SK-N-SH treated with all-trans-retinoic acid at 6 μM for 48 hours (cell line): ENCODE measurements at regions not wholly inside any gene's neighbourhood (a gene's known extent, or its start where the extent isn't known, plus 50 kb on each side); places are given as distances from the start of the nearest gene placed in this dataset.

Experiments
- BACH2 ChIP-seq: fragments of 250-450 bp; sonication (Bioruptor Pico); IDR thresholded peaks from 2 replicates; pipeline ENCODE4 v1.9.0; 2021; ENCODE audit warnings: mild to moderate bottlenecking, borderline replicate concordance
- CSDC2 ChIP-seq: fragments of 250-450 bp; sonication (Bioruptor Pico); IDR thresholded peaks from 2 replicates; pipeline ENCODE4 v1.5.0; 2020; ENCODE audit warnings: mild to moderate bottlenecking, moderate library complexity
- ESRRG ChIP-seq: fragments of 250-450 bp; sonication (Bioruptor Pico); IDR thresholded peaks from 2 replicates; pipeline ENCODE4 v1.6.1; 2021; ENCODE audit warnings: mild to moderate bottlenecking
- GLIS3 ChIP-seq: fragments of 250-450 bp; sonication (Bioruptor Pico); IDR thresholded peaks from 2 replicates; pipeline ENCODE4 v1.5.0; 2020; ENCODE audit warnings: mild to moderate bottlenecking, moderate library complexity
- PPARA ChIP-seq: fragments of 250-450 bp; sonication (Bioruptor Pico); IDR thresholded peaks from 2 replicates; pipeline ENCODE4 v1.5.0; 2020; ENCODE audit warnings: mild to moderate bottlenecking, borderline replicate concordance
- RARB ChIP-seq: fragments of 250-450 bp; sonication (Bioruptor Pico); IDR thresholded peaks from 2 replicates; pipeline ENCODE4 v1.8.0; 2021; ENCODE audit warnings: mild to moderate bottlenecking, moderate library complexity
- SNAI2 ChIP-seq: fragments of 250-450 bp; sonication (Bioruptor Pico); IDR thresholded peaks from 2 replicates; pipeline ENCODE4 v1.5.0; 2020; ENCODE audit warnings: mild to moderate bottlenecking, moderate library complexity
- TCF4 ChIP-seq: fragments of 250-450 bp; sonication (Bioruptor Pico); IDR thresholded peaks from 2 replicates; pipeline ENCODE4 v1.8.0; 2021; ENCODE audit warnings: mild to moderate bottlenecking, moderate library complexity, borderline replicate concordance
- ZFP3 ChIP-seq: fragments of 250-450 bp; sonication (Bioruptor Pico); IDR thresholded peaks from 2 replicates; pipeline ENCODE4 v1.5.0; 2020; ENCODE audit warnings: mild to moderate bottlenecking, moderate library complexity
- ZNF565 ChIP-seq: fragments of 450-650 bp; formaldehyde crosslinking; conservative IDR thresholded peaks from 2 replicates; pipeline ENCODE4 v1.5.0; 2020; ENCODE audit warnings: low read depth, mild to moderate bottlenecking, moderate library complexity
- TF ChIP-seq, protein P1 (sequence below): fragments of 250-450 bp; sonication (Bioruptor Pico); IDR thresholded peaks from 2 replicates; pipeline ENCODE4 v1.5.1; 2021; ENCODE audit warnings: mild to moderate bottlenecking, moderate library complexity
- TF ChIP-seq, protein P2 (sequence below): fragments of 250-450 bp; sonication (Bioruptor Pico); IDR thresholded peaks from 2 replicates; pipeline ENCODE4 v1.8.0; 2020; ENCODE audit warnings: mild to moderate bottlenecking, moderate library complexity, borderline replicate concordance
- TF ChIP-seq, protein P3 (sequence below): fragments of 250-450 bp; sonication (Bioruptor Pico); IDR thresholded peaks from 2 replicates; pipeline ENCODE4 v1.5.1; 2020; ENCODE audit warnings: low read depth, mild to moderate bottlenecking, moderate library complexity
- TF ChIP-seq, protein P4 (sequence below): fragments of 250-450 bp; sonication (Bioruptor Pico); IDR thresholded peaks from 2 replicates; pipeline ENCODE4 v1.5.0; 2020; ENCODE audit warnings: mild to moderate bottlenecking, moderate library complexity

DNA sequence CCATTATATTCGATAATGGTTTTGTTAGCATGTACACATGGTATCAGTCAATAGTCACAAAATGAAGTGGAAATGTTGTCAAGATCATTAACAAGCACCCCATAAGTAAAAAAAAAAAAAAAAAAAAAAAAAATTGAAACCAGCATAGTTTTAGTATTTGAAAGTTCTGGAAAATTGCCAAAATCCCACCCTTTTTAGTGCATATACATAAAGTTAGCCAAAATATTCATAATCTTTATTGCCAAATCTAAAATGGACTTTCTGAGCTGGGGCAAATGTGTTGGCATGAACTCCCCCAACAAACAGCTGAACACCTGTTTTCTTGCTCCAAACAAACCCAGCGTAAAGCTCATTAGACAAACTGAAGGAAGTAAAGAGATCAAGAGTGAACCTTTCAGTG is 73.9 kb downstream of the MZT1 start:
- no peak for TF ChIP-seq CSDC2 (CRISPR knock-in tag)
- no peak for TF ChIP-seq ZFP3 (CRISPR knock-in tag)
- TF ChIP-seq, protein P1, sequence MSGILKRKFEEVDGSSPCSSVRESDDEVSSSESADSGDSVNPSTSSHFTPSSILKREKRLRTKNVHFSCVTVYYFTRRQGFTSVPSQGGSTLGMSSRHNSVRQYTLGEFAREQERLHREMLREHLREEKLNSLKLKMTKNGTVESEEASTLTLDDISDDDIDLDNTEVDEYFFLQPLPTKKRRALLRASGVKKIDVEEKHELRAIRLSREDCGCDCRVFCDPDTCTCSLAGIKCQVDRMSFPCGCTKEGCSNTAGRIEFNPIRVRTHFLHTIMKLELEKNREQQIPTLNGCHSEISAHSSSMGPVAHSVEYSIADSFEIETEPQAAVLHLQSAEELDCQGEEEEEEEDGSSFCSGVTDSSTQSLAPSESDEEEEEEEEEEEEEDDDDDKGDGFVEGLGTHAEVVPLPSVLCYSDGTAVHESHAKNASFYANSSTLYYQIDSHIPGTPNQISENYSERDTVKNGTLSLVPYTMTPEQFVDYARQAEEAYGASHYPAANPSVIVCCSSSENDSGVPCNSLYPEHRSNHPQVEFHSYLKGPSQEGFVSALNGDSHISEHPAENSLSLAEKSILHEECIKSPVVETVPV (CRISPR knock-in tag): no peak
- no peak for TF ChIP-seq PPARA (CRISPR knock-in tag)
- TF ChIP-seq, protein P2, sequence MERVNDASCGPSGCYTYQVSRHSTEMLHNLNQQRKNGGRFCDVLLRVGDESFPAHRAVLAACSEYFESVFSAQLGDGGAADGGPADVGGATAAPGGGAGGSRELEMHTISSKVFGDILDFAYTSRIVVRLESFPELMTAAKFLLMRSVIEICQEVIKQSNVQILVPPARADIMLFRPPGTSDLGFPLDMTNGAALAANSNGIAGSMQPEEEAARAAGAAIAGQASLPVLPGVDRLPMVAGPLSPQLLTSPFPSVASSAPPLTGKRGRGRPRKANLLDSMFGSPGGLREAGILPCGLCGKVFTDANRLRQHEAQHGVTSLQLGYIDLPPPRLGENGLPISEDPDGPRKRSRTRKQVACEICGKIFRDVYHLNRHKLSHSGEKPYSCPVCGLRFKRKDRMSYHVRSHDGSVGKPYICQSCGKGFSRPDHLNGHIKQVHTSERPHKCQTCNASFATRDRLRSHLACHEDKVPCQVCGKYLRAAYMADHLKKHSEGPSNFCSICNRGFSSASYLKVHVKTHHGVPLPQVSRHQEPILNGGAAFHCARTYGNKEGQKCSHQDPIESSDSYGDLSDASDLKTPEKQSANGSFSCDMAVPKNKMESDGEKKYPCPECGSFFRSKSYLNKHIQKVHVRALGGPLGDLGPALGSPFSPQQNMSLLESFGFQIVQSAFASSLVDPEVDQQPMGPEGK (CRISPR knock-in tag): no peak
- TF ChIP-seq BACH2: no peak
- TF ChIP-seq, protein P3, sequence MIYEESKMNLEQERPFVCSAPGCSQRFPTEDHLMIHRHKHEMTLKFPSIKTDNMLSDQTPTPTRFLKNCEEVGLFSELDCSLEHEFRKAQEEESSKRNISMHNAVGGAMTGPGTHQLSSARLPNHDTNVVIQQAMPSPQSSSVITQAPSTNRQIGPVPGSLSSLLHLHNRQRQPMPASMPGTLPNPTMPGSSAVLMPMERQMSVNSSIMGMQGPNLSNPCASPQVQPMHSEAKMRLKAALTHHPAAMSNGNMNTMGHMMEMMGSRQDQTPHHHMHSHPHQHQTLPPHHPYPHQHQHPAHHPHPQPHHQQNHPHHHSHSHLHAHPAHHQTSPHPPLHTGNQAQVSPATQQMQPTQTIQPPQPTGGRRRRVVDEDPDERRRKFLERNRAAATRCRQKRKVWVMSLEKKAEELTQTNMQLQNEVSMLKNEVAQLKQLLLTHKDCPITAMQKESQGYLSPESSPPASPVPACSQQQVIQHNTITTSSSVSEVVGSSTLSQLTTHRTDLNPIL (CRISPR knock-in tag): no peak
- TF ChIP-seq ESRRG (CRISPR knock-in tag): no peak
- TF ChIP-seq, protein P4, sequence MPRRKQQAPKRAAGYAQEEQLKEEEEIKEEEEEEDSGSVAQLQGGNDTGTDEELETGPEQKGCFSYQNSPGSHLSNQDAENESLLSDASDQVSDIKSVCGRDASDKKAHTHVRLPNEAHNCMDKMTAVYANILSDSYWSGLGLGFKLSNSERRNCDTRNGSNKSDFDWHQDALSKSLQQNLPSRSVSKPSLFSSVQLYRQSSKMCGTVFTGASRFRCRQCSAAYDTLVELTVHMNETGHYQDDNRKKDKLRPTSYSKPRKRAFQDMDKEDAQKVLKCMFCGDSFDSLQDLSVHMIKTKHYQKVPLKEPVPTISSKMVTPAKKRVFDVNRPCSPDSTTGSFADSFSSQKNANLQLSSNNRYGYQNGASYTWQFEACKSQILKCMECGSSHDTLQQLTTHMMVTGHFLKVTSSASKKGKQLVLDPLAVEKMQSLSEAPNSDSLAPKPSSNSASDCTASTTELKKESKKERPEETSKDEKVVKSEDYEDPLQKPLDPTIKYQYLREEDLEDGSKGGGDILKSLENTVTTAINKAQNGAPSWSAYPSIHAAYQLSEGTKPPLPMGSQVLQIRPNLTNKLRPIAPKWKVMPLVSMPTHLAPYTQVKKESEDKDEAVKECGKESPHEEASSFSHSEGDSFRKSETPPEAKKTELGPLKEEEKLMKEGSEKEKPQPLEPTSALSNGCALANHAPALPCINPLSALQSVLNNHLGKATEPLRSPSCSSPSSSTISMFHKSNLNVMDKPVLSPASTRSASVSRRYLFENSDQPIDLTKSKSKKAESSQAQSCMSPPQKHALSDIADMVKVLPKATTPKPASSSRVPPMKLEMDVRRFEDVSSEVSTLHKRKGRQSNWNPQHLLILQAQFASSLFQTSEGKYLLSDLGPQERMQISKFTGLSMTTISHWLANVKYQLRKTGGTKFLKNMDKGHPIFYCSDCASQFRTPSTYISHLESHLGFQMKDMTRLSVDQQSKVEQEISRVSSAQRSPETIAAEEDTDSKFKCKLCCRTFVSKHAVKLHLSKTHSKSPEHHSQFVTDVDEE: no peak
- TF ChIP-seq ZNF565 (CRISPR knock-in tag): no peak
- TF ChIP-seq SNAI2 (CRISPR knock-in tag): no peak
- TF ChIP-seq RARB (CRISPR knock-in tag): no peak
- no peak for TF ChIP-seq GLIS3 (CRISPR knock-in tag)
- TF ChIP-seq TCF4 (CRISPR knock-in tag): no peak
